Lower lobe of right lung (tissue), 2 donors: ENCODE measurements at regions not wholly inside any gene's neighbourhood (a gene's known extent, or its start where the extent isn't known, plus 50 kb on each side); places are given as distances from the start of the nearest gene placed in this dataset.

Source experiments
- ATAC-seq, 2 donors: fragments of 200-7000 bp; cut with Tn5 transposase; one replicate each; pipeline ENCODE4 v1.9.1; 2020 to 2022; ENCODE audit warnings: mild to moderate bottlenecking in 2 of 2, moderate library complexity in 2 of 2
- DNase-seq: peaks from one replicate; pipeline ENCODE4 v3.0.0-alpha.2; 2020
- H3K27ac ChIP-seq: fragments of 200-600 bp; one replicate; pipeline ENCODE4 v1.8.0; 2022
- H3K27me3 ChIP-seq: fragments of 200-600 bp; one replicate; pipeline ENCODE4 v1.8.0; 2022; ENCODE audit warnings: low read depth
- H3K36me3 ChIP-seq: fragments of 200-600 bp; one replicate; pipeline ENCODE4 v1.8.0; 2022; ENCODE audit warnings: mild to moderate bottlenecking
- H3K4me1 ChIP-seq: fragments of 200-600 bp; one replicate; pipeline ENCODE4 v1.8.0; 2022
- H3K4me3 ChIP-seq: fragments of 200-600 bp; one replicate; pipeline ENCODE4 v1.8.0; 2022; ENCODE audit warnings: mild to moderate bottlenecking
- H3K9me3 ChIP-seq: fragments of 200-600 bp; one replicate; pipeline ENCODE4 v1.8.0; 2022
- intact Hi-C: fragments of 100-400 bp; cut with DNase I; formaldehyde crosslinking; loops from one replicate; pipeline ENCODE4 v1.11.0; 2022
- TF ChIP-seq, protein P1 (sequence below): fragments of 200-600 bp; IDR thresholded peaks from one replicate; pipeline ENCODE4 v1.8.0; 2022; ENCODE audit warnings: antibody characterized with exemption, mild to moderate bottlenecking
- donor health status: DM: no; HTN: yes; CAD: no; lungs with severe emphysema.

DNA sequence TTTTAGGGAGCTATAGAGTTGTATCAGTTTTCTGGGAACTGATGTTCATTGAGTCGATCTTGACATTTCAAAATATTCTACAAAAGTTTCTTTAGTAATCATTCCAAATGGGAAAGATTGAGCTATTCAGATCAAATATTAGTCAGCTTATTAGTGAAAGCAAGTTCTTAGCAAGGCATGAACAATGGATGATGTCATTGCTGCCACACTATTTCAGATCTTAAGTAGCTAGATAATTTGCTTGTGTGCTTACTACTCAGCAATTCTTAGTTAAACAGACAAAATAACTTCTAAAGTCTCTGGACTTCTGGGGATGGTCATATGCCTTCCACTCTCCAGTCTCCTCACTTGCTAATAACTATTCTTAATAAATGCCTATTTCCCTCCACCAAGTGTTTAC lies 69.0 kb upstream of the CDH8 start:
- DNase-seq (no peak), ATAC-seq (no peak)
- TF ChIP-seq, protein P1, sequence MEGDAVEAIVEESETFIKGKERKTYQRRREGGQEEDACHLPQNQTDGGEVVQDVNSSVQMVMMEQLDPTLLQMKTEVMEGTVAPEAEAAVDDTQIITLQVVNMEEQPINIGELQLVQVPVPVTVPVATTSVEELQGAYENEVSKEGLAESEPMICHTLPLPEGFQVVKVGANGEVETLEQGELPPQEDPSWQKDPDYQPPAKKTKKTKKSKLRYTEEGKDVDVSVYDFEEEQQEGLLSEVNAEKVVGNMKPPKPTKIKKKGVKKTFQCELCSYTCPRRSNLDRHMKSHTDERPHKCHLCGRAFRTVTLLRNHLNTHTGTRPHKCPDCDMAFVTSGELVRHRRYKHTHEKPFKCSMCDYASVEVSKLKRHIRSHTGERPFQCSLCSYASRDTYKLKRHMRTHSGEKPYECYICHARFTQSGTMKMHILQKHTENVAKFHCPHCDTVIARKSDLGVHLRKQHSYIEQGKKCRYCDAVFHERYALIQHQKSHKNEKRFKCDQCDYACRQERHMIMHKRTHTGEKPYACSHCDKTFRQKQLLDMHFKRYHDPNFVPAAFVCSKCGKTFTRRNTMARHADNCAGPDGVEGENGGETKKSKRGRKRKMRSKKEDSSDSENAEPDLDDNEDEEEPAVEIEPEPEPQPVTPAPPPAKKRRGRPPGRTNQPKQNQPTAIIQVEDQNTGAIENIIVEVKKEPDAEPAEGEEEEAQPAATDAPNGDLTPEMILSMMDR: no peak
- H3K27ac ChIP-seq: no peak overlapping the region
- H3K27me3 ChIP-seq: no peaks in the 10 kb centered on the region
- intact Hi-C loops: no loop called here
- H3K4me1 ChIP-seq: no peaks in the 10 kb centered on the region
- no peak overlapping the region for H3K4me3 ChIP-seq
- no peaks in the 10 kb centered on the region for H3K9me3 ChIP-seq
- no peaks in the 10 kb centered on the region for H3K36me3 ChIP-seq

DNA sequence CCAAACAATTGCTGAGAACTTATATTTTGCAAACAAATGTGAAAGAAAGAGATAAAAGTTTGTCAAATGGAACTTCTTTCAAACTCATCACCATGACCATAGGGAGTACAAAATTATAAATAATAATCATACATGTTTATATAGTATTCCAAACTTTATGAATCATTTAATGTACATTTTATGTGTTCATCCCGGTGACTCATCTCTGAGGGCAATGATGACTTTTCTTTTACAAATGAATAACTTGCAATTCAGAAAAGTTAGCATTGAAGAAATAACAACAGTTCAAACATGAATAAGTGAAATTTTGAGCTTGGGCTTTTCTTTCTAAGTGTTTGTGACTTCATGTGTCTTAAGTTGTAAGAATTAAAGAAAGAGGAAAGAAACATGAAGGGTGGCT lies 66.3 kb upstream of the CDH8 start:
- H3K27ac ChIP-seq: no peak overlapping the region
- H3K4me3 ChIP-seq: no peak overlapping the region
- no peaks in the 10 kb centered on the region for H3K27me3 ChIP-seq
- intact Hi-C loops: no loop called here
- TF ChIP-seq, protein P1: no peak
- DNase-seq: no peak
- H3K4me1 ChIP-seq: no peaks in the 10 kb centered on the region
- ATAC-seq: no peak
- H3K9me3 ChIP-seq: no peaks in the 10 kb centered on the region
- H3K36me3 ChIP-seq: no peaks in the 10 kb centered on the region

DNA sequence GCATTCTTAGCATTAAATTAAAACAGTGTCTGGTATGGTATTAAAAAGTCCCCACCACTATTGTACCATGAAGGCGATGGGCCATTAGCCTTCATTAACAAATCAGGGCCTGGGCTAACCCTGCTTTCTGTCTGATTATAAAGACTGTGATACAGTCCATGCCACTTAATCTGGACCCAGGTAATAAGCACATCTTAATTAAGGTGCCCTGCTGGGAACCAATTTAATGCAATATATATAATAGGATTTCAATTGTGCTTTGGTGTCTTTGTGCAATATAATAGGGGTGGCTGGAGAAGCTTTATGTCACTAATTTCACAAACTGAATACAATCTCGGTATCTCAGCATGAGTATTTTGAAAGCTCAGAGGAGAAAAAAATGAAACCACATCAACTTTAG lies 64.4 kb upstream of the CDH8 start:
- H3K27me3 ChIP-seq: no peaks in the 10 kb centered on the region
- H3K36me3 ChIP-seq: no peaks in the 10 kb centered on the region
- no peak overlapping the region for H3K27ac ChIP-seq
- no peaks in the 10 kb centered on the region for H3K4me1 ChIP-seq
- ATAC-seq: no peak
- no peak for DNase-seq
- H3K9me3 ChIP-seq: no peaks in the 10 kb centered on the region
- intact Hi-C loops: no loop called here
- TF ChIP-seq, protein P1: no peak
- no peak overlapping the region for H3K4me3 ChIP-seq

DNA sequence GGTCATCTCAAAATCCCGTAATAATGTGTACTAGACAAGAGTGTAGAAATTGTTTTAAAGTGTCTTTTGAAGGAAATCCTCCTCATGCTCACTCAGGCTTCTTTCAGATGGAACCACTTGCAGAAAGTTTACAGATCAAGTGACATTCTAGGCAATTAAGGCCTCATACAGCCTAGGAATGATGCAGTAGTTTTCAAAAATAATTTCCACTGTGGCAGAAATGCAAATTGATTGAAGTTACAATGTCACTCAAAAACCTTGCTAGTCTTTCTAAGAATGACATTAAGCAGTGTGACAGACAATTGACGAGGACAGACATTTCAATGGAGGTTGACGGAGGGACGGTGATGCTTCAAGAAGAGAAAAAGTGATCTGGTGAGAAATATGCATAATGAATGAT lies 53.5 kb upstream of the CDH8 start:
- DNase-seq: no peak
- no peaks in the 10 kb centered on the region for H3K36me3 ChIP-seq
- no peak overlapping the region for H3K4me3 ChIP-seq
- intact Hi-C loops: no loop called here
- no peak overlapping the region for H3K27ac ChIP-seq
- no peaks in the 10 kb centered on the region for H3K4me1 ChIP-seq
- TF ChIP-seq, protein P1: no peak
- H3K9me3 ChIP-seq: no peaks in the 10 kb centered on the region
- H3K27me3 ChIP-seq: no peaks in the 10 kb centered on the region
- no peak for ATAC-seq

DNA sequence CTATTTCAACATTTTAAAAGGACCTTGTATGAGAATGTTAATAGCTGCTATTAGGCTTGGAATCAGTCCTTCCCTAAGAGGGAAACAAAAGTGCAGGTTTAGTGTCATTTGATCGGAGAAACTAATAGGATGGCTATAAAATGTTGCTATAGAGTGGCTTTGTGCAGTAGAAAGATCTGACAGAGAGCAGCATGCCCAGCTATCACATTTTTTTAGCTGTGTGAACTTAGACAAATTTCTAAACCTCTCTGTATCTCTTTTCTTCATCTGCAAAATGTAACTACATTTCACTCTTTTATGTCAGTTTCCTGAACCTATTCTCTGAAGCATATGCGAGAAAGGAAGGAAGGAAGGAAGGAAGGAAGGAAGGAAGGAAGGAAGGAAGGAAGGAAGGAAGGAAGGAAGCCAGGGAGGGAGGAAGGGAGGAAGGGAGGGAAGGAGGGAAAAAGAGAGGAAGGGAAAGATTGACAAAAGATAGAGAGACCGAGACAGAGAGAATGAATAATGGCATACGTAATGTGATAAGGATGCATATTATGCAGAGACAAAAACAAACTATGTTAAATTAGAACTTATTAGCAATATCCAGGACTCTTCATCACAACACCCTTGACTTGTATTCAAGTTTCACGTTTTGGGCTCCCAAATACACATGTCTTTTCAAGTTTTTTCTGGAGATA lies 52.6 kb upstream of the CDH8 start:
- DNase-seq (no peak), ATAC-seq (no peak)
- no peaks in the 10 kb centered on the region for H3K36me3 ChIP-seq
- no peaks in the 10 kb centered on the region for H3K27me3 ChIP-seq
- TF ChIP-seq, protein P1: no peak
- H3K9me3 ChIP-seq: no peaks in the 10 kb centered on the region
- intact Hi-C loops: no loop called here
- H3K4me3 ChIP-seq: no peak overlapping the region
- no peak overlapping the region for H3K27ac ChIP-seq
- H3K4me1 ChIP-seq: no peaks in the 10 kb centered on the region
